Bronchial epithelial cell (primary cell): ENCODE measurements at regions not wholly inside any gene's neighbourhood (a gene's known extent, or its start where the extent isn't known, plus 50 kb on each side); places are given as distances from the start of the nearest gene placed in this dataset.
A peak's percentile ranks its signal among the peaks of the same experiment; 100 is the strongest.

Source experiments
- DNase-seq: peaks from one replicate; pipeline ENCODE4 v3.0.0-alpha.2; 2010; ENCODE audit warnings: low read depth
- FAIRE-seq: peaks from 2 replicates; lab custom pipeline; 2011; peaks lifted over from hg19 to GRCh38; lab: Jason Lieb, UNC
- H3K27me3 ChIP-seq: 2 replicates; pipeline ENCODE4 v1.5.1; 2011; ENCODE audit warnings: low read length; ENCODE audit not compliant: control insufficient read depth, insufficient read depth
- H3K36me3 ChIP-seq: 2 replicates; pipeline ENCODE4 v1.5.1; 2011; ENCODE audit warnings: low read length; ENCODE audit not compliant: control insufficient read depth, insufficient read depth
- H3K4me3 ChIP-seq: 2 replicates; pipeline ENCODE4 v1.5.1; 2011; ENCODE audit warnings: mild to moderate bottlenecking, low read depth, low read length, control low read depth
- CTCF ChIP-seq: IDR thresholded peaks from 2 replicates; pipeline ENCODE4 v1.5.1; 2011; ENCODE audit warnings: mild to moderate bottlenecking, moderate library complexity, low read length, control low read depth, inconsistent platforms; ENCODE audit not compliant: insufficient read depth, severe bottlenecking

- Histone ChIP-seq H3K27me3 (no peaks in the 10 kb centered on the region), H3K4me3 (no peak overlapping the region), H3K36me3 (no peaks in the 10 kb centered on the region)
- FAIRE-seq (no peak), DNase-seq (no peak)
- no peak for TF ChIP-seq CTCF
These were observed 87.4 kb upstream of the UTY start for GRCh38 chrY:13567186-13567585.

DNA sequence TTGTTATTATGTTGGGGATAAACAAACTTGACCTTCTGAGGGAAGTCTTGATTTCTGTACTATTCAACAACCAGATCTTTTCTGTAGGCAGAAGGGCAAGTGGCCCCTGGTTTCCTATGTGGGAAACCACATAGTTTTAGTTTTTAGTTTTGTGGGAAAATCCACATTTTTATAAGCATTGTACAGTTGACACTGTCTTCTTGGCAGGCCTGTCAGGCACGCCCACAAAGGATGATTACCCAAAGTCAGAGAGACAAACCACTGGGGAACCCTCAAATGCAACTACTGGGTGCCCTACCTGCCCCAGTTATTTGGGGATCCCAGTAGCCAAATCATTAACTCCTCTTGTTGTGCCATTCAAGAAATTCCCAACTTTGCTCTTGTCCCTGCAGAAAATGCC lies 75.1 kb upstream of the UTY start:
- FAIRE-seq, result no peak
- DNase-seq, result no peak
- no peak for TF ChIP-seq CTCF
- H3K4me3 ChIP-seq, result no peak overlapping the region
- H3K36me3 ChIP-seq, result no peaks in the 10 kb centered on the region
- no peaks in the 10 kb centered on the region for H3K27me3 ChIP-seq

DNA sequence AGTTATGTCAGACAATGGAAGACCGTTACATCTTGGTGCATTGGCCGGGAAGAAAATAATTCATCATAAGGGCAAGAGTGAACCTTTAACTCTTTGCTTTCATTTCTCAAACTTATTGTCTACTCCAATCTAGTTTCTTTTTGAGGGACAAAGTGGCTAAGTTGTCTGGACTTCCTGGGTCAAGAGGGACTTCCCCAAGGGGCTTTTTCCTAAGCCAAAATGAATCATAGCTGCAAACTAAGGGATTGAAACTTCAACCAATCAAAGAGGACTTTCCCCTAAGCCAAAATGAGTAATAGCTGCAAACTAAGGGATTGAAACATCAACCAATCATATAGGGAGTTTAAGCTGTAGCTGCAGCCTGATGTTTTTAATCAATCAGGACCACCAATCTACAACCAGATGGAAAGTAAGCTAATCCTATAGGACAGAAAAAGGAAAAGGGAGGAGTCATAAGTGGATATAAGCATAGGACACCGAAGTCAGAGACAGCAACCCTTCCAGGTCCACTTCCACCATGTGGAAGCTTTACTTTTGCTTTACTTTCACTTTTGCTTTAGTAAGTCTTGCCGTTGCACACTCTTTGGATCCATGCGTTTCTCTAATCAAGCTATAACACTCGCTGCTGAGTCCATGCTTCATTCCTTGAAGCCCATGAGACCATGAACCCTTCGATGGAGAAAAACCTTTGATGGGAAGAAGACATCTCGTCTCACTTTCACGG lies 72.7 kb upstream of the UTY start:
- Histone ChIP-seq H3K4me3 (no peak overlapping the region), H3K27me3 (no peaks in the 10 kb centered on the region), H3K36me3 (no peaks in the 10 kb centered on the region)
- no peak for TF ChIP-seq CTCF
- DNase-seq (peak; percentile 4), FAIRE-seq (no peak)

GRCh38 chrY:13551246-13551645 lies 71.4 kb upstream of the UTY start:
- TF ChIP-seq CTCF, result no peak
- no peak for DNase-seq
- no peak overlapping the region for H3K4me3 ChIP-seq
- no peaks in the 10 kb centered on the region for H3K36me3 ChIP-seq
- H3K27me3 ChIP-seq, result no peaks in the 10 kb centered on the region
- FAIRE-seq, result no peak

- Histone ChIP-seq H3K27me3 (no peaks in the 10 kb centered on the region), H3K36me3 (no peaks in the 10 kb centered on the region), H3K4me3 (no peak overlapping the region)
- DNase-seq (peak; percentile 0), FAIRE-seq (no peak)
- TF ChIP-seq CTCF, result no peak
These were observed 64.7 kb upstream of the UTY start for GRCh38 chrY:13544491-13544890.

DNA sequence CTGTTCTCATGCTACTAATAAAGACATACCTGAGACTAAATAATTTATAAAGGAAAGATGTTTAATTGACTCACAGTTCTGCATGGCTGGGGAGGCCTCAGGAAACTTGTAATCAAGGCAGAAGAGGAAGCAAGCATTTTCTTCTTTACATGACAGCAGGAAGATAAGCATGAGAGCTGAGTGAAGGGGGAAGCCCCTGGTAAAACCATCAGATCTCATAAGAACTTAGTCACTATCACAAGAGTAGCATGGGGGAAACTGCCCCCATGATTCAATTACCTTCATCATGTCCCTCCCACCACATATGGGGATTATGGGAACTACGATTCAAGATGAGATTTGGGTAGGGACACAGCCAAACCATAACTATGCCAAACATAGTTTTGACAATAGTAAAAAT lies 58.1 kb upstream of the UTY start:
- FAIRE-seq (no peak), DNase-seq (no peak)
- Histone ChIP-seq H3K36me3 (no peaks in the 10 kb centered on the region), H3K27me3 (no peaks in the 10 kb centered on the region), H3K4me3 (no peak overlapping the region)
- no peak for TF ChIP-seq CTCF
